ENCODE measurements at regions not wholly inside any gene's neighbourhood (a gene's known extent, or its start where the extent isn't known, plus 50 kb on each side); places are given as distances from the start of the nearest gene placed in this dataset.
"Not testable (repeated sequence)": the region's sequence is repeated elsewhere in the genome, so short reads cannot be mapped to it uniquely, and the experiment has no call there.

DNA sequence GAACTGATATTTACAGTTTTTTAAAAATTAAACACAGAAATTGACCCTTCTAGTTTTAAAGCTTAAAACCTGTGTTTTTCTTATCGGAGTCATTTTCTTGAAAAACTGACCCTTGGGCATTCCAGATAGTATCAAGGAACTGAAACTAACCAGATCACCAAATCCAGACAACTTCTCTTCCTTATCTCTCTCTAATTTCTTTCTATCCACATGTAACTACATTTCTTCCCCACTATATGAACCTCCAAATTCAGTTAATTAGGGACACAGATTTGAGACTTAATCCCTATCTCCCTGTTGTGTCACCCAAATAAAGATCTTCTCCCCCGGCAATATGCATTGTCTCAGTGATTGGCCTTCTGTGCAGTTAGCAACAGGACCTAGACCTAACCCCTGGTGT is 1643.0 kb upstream of the CDH6 start:
- no peak for DNase-seq

DNA sequence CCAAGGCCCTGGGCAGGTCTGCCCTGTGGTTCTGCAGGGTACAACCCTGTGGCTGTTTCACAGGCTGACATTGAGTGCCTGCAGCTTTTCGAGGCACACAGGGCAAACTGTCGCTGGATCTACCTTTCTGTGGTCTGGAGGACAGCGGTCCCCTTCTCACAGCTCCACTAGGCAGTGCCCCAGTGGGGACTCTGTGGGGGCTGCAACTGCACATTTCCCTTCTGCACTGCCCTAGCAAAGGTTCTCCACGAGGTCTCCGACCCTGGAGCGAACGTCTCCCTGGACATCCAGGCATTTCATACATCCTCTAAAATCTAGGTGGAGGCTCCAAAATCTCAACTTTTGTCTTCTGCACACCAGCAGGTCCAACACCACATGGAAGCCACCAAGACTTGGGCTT is 1645.2 kb upstream of the CDH6 start:
- no peak for DNase-seq

DNA sequence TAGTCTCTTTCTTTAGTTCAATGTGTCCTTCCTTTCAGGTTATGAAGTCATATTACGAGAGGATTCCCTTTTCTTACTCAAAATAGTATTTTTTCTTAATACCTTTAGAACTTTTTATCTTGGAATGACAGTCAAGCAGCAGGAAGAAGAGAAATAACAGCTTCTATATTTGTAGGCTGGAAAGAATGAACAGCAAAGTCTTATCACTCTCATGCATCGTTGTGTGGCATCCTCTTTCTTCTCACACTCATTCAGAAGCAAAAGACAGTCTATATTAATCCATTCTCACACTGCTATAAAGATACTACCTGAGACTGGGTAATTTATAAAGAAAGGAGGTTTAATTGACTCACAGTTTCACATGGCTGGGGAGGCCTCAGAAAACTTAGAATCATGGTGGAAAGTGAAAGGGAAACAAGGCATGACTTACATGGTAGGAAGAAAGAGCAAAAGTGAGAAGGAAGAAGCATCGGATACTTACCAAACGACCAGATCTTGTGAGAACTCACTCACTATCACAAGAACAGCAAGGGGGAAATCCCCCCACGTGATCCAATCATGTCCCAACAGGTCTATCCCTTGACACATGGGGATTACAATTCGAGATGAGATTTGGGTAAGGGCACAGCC is 1646.1 kb upstream of the CDH6 start:
- no peak for DNase-seq

DNA sequence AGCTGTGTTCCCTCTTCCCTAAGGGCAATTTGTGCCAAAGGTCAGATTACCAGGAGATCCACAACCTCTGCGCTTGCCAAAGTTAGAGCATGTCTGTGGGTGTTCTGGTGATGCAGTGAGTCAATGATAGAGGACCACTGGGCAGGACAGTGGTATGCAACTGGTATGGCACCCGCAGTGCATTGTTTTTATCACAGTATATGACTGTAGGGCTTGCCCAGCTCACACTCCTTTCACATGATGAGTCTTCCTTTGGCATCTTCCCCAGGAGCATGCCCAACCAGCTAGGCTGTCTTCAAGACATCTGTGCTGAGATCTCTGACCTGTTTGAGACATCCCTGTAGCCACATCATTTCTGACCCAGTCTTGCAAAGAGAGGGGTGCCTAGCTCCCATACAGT is 1650.0 kb upstream of the CDH6 start:
- no peak for DNase-seq

DNA sequence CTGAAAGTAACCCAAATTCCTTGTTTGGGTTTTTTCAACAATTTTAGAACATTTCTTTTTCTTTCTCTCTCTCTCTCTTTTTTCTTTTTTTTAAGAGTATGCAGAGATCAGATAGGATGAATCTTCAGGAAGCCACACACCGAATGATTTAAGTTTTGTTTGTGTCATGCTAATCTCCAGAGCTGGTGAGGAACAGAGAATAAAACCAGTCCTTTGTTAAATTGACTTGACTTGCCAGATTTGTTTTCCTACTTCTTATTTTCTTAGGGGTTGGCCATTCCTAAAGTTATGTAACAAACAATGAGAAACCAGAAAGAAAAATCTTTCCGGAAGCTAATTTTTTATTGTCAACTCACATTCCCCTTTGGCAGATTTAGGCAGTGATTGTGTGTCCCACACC is 1669.3 kb upstream of the CDH6 start:
- no peak for DNase-seq

DNA sequence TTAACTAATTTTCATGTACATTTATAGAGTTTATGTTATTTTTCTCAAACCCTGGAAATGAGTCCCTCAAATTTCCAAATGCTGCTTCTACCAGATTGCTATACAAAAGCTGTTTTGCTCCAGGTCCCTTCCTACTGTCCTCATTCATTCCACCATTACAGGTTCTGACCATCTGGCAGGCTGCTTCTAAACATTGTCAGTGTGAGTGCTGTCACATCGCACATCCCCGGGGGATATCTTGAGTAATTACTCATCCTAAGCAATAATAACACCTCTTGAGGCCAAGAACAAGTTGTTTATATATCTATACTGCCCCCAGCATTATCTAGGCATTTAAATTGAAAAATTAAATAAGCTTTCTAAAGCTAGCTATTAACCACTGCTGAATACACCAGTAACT is 1675.3 kb upstream of the CDH6 start:
- DNase-seq, result peak; percentile 47

DNA sequence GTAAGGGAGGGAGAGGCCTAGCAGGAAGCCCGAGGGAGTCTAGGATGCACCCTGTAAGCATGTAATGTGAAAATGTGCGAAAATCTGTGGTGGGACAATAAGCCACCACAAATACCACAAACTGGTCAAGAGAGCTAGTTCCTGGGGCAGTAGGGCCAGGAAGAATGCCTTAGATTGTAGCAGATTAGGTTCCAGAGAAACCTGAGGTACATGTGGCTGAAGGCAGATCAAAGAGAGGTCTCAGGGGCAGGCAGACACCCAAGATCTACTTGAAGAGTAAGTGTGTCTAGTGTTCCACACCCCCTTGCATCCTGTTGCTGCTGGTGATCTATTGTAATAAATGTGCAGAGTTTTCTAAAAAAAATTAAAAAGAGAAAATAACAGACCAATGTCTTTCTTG is 1677.3 kb upstream of the CDH6 start:
- DNase-seq, result no peak

DNA sequence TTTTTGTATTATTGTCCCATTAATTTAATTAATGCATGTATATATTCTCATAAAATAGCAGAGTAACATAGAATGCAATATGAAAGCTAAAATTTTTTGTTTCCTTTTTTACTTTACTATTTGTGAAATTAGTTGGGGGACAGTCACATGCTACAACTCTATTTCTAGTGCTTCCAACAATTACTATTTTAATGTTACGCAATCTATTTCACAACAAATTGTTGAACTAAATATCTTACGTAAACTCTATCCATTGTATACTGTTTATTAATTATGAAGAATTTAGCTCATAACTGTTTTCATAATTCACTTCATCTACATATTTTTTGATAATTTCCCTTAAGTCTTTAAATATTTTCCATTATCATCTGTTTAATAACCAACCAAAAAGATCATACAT is 1685.4 kb upstream of the CDH6 start:
- DNase-seq, result no peak

DNA sequence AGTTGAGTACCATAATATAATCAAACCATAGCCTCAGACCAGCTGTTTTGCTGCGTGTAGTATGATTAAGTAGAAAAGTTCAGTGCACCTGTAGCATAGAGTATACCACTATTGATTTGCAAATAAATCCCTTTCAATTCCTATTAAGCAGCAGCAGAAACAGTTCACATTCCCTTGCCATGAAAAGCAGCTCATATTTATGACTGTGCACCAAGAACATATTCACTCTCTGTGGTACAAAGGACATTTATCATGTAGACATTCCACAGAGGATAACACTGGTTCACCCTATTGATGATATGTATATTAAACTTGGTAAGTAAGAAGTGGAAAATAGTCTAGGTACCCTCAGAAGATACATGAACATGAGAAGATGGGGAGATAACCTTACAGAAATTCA is 1689.1 kb upstream of the CDH6 start:
- no peak for DNase-seq

DNA sequence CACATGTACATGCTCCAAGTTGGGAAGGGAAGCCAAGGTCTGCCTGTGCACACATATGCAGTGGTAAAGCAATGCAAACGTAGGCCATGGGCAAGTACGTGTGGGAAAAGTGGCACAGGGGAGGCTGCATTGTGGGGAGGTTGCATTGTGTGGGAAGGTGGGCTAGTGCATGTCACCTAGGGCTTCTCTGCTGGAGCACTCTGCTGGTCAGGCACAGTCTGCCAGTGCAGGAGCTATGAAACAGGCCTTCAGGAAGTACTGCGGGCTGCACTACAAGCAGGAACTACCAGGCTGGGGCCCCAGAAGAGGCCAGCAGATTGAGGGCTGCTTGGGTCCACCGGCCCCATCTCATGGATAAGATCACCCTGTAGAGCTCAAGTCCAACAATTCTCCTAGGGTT is 1694.6 kb upstream of the CDH6 start:
- no peak for DNase-seq

DNA sequence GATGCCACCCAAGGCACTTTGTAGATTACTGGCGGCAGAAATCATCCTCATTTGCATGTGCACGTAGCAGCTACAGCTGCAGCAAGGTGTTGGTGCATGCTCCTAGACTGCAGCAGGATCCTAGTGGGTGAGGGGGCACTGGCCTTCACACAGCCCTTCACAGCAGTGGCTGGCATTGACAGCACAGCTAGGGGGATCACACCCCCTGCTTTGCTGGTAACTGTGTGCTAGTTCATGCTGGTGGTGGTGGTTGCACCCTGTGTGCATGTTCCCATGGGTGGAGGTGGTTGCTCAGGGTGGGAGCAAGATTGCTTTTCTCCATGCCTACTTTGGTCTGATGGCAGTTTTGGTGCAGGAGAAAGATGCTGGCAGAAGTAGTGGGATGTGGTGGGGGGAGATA is 1695.1 kb upstream of the CDH6 start:
- no peak for DNase-seq

DNA sequence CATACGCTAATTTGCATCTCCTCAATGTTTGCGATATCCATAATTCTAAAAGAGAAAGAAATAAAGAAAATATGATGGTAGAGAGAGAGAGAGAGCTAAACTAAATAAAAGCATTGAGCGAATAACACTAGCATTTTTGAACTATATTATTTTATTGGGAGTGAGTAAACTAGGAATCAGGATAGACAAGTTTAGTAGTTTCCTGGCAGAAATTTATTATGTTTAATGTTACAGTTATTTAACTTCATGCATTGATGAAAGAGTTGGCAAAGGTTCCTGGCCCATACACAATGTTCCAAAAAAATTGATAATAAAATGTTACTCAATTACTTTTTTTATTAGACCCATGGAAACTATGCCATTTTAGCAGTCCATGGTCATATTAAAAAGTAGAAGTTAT is 1708.2 kb upstream of the CDH6 start:
- DNase-seq, result no peak

DNA sequence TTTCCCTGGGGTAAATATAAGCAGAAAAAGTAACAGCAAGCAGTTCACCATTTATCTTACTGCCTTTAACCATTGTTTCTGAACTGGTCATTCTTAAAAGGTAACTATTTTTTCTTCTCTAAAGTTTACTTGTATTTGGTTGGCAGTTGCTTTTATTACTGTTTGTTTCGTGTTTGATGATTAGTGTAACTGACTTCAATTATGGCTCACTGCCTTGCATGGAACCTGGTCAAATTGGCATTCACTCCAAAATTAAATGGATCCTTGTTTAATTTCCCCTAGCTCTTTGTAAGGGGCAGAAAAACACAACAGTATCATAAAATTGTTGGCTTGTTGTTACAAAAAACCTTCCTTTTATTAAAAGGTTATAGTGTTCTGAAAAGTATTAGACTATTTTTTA is 1723.9 kb upstream of the CDH6 start:
- DNase-seq, result no peak

DNA sequence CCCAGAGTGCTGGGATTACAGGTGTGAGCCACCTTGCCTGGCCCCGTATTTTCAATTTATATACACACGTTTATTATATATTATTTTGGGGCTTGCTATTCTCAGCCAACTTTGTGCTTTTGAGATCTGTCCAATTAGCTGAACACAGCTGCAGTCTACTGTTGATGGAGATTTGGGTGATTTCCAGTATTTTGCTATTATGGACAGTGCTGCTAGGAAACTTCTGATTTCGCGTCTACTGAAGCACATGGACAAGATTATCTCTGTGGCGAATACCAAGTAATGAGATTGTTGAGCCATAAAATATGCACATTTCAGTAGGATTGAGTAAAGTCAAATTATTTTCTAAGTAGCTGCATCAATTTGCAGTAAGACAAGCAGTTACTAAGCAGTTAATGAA is 1731.2 kb upstream of the CDH6 start:
- DNase-seq, result peak; percentile 7

DNA sequence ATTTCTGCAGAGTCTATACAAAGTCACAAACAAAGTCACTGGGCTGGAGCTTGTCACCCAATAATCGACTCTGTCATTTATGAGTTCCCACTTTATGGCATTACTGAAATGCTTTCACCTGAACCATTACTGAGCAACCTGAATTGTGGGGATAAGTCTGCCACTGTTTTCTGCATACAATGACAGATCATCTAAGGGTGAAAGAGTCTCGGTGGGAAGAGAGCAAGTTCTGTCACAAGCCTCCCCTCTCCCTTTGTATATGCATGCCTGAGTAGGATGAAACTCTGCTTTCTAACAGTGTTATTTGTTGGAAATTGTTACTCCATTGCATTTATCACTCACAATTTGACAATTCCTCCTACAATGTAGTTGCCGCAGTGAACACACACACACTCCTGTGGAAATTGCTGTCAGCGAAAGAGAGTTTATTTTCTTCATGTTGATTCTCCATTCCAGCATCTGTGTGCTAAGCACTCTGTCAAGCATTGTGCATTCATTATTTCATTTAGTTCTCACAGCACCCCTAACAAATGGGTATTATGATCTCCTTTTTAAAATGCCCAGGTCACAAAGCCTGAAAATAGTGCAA is 1732.4 kb upstream of the CDH6 start:
- DNase-seq, result no peak

DNA sequence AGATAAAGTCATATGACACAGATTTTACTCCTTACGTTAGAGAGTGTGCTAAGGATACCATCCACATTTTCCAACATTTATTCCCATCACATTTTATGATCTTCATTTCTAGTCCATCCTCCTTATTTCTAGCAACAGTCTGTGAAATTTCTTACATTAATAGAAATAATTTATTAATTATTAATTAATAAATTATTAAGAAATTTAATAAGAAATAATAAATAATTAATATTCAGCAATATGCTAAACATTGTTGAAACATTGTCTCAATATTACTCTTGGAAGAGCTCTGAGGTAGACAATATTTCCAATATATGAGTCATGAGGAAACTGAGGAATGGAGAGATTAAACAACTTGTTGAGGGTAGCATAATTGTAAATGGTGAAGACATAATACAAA is 1742.5 kb upstream of the CDH6 start:
- DNase-seq, result not testable (repeated sequence)

DNA sequence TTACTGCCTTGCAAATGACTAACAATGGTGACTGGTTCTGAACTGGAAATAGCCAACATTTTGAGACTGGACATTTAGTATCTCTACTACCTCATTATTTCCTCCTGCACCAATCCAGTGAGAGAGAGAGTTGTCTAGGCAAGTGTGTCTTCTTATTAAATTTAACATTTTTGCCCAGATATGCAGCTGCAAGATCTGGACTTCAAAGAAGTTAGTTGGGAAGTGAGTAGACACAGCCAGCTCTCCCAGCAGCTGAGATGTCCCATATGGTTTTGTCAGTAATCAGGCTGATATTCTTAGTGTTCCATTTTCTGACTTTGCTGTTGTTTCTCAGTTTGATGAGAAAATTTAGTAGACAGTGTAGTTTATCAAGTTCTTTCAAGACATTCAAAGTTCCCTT is 1778.8 kb upstream of the CDH6 start:
- DNase-seq, result no peak

DNA sequence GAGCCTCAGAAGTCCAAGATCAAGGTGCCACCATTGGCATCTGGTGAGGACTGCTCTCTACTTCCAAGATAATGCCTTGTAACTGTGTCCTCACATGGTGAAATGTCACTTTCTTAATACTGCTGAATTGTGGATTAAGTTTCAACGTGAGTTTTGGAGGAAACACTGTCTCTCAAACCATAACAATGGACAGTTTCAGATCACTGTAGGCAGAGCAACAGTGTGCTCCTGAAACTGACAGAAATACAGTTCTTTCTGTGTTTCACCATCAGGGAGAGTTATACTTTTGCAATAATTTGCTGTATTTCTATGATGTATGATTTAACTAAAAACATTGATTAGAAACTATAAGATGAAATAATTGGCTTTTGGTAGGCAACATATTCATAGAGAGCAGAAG is 1780.5 kb upstream of the CDH6 start:
- no peak for DNase-seq

DNA sequence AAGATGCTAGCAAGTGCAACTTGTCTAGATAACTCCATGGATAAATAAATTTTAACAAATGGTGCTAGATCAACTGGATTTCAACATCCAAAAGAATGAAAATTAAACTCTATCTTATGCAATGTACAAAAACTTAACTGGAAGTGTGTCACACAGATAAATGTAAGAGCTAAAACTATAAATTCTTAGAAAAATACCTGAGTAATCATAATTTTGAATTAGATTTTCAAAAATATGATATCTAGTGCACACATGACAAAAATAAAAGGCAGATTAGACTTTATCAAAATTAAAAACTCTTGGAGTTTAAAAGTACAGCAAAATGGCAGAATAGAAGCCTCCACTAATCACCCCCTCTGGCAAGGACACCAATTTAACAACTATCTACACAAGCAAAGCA is 1791.2 kb upstream of the CDH6 start:
- no peak for DNase-seq

DNA sequence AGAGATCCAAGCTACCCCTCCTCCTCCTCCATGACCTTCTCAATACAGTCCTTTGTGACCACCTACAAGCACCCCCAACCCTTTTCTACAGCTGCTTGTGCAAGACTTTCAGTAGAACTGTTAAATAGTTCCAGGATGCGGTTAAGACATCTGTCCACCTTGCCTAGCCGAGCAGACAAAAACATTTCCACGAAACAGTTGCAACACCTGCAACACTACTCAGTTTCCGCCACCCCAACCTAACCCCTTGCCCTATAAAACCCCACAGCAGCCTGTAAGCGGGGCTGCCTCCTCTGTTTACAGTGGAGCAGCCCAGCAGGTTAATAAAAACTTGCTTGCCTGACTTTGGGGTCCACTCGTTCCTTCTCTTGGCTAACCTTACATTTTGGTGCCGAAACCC is 1803.5 kb upstream of the CDH6 start:
- DNase-seq, result no peak

DNA sequence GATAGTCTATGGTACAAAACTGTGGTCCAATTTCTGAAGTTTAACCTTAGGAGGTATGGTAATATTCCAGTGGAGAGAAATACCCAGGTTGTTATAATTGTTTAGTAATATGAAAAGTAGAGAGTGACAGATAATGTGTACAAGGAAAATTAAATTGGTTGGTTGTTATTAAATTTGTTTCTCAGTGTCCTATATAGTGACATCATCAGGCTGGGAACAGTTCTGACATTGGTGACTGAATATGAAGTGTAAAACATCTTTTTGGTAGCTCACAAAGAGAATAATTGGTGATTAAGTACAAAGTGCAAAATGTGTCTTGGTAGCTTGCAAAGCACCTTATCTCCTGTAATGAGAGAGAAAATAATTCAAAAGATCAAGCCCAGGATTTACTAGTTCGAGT is 1806.1 kb upstream of the CDH6 start:
- DNase-seq, result no peak

DNA sequence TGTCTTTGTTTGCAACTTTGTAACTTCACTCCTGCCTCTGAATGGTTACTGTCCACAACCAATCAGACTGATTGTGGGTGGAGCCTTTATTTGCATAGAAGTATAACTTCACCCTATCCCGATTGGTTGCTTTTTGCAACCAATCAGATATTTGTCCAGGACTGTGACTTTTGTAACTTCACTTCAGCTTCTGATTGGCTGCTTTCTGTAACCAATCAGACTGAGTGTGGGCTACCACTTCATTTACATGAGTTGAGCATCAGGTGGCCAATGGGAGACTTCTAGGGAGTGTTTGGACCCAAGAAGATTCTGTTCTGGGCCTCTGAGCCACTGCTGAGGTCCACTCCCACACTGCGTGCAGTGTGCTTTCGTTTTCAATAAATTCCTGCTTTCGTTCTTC is 1810.7 kb upstream of the CDH6 start:
- no peak for DNase-seq

DNA sequence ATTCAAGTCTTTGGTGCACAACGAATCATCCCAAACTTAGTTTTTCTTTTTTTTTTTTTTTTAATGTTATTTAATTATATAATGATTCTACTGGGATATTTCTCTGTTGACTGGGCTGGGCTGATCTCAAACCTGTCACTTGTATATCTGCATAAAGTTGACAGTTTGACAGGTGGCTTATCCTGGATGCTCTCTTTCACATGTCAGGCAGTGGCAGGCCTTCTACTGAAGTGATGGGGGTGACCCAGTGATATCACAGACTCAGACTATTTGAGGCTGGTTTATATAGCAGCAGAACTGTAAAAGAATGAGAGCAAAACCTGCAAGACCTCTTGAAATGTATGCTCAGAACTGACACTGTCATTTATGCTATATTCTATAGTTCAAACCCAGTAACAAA is 1813.5 kb upstream of the CDH6 start:
- no peak for DNase-seq

DNA sequence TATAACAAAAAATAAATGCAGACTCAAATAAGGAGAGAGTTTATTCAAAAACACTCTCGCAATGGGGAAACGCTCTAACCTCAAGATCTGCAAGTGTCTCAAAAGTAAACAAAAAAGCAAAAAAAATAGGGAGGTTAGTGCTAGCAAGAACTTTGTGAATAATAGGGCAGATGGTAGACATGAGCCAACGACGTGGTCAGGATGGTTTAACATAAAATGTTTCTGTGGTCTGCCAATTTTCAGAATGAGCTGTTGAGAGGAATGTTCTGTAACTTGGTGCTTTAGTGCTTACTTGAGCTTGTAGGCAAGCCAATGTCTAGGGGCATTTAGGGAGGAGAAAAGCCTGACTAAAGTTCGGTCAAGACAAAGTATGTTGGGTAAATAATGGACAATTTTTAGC is 1813.9 kb upstream of the CDH6 start:
- no peak for DNase-seq

DNA sequence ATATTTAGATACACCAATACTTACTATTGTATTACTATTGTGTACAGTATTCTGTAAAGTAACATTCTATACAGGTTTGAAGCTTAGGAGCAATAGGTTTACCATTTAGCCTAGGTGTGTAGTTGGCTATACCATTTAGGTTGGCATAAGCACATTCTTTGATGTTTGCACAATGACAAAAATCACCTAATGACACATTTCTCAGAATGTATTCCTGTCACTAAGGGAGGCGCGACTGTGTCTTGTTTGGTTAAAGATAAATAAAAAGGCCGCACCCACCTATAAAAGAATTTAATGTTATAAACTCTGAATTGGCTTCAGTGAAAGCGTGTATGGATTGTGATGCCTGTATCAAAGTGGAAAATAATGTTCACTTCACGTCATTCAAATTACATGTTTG is 1815.4 kb upstream of the CDH6 start:
- DNase-seq, result no peak

DNA sequence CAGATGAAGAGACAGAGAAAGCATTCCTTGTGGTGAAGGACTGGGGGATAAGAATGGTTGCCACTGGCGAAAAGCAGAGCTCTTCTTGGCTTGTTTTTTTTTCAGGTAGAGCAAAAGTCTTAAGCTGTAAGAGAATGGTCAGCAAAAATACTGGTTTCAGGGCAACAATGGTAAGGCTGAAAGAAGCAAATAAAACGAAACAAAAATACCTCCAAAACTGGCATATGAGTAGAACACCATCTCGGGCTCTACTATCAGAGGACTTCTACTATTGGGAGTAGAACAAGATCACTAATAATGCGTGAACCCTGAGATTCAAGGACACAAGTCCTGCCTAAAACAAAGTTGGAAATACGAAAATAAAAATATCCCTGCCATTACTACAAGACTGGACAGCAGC is 1823.2 kb upstream of the CDH6 start:
- DNase-seq, result no peak

Measured in eye (tissue), 1 donor.